A549 (cell line): ENCODE measurements at regions not wholly inside any gene's neighbourhood (a gene's known extent, or its start where the extent isn't known, plus 50 kb on each side); places are given as distances from the start of the nearest gene placed in this dataset.

Experiments used
- ATAC-seq, 2 experiments: fragments of 200-7000 bp in 1 of 2; fragments of >200 bp in 1 of 2; cut with Nextera tagmentation in 1 of 2; cut with Tn5 transposase in 1 of 2; 3 replicates each; pipeline versions ENCODE4 v1.8.0 to v1.9.1; 2018 to 2020; ENCODE audit warnings: mild to moderate bottlenecking in 1 of 2, moderate library complexity in 1 of 2
- CTCF ChIA-PET: fragments of 300-600 bp; sonication (Branson Sonifier 250); formaldehyde crosslinking; extraction: SDS; loops from one replicate; lab custom pipeline; 2021; ENCODE audit warnings: antibody characterized with exemption, inconsistent platforms; lab: Yijun Ruan, JAX
- POLR2A ChIA-PET: fragments of 350-600 bp; formaldehyde crosslinking; extraction: SDS; loops from one replicate; lab custom pipeline; 2021; ENCODE audit warnings: antibody characterized with exemption, inconsistent platforms; lab: Yijun Ruan, JAX
- DNase-seq, 2 experiments: peaks; one replicate each; pipeline versions ENCODE4 v3.0.0 to v3.0.0-alpha.2; 2011 to 2016; ENCODE audit warnings: low read depth in 1 of 2, low spot score in 1 of 2
- FAIRE-seq: peaks from 2 replicates; lab custom pipeline; 2011; peaks lifted over from hg19 to GRCh38; lab: Jason Lieb, UNC
- H3K27ac ChIP-seq, 2 experiments: fragments of >200 bp; sonication (Bioruptor Twin); formaldehyde crosslinking; 3 replicates each; pipeline ENCODE4 v1.5.1; 2016 to 2017
- H3K4me1 ChIP-seq: fragments of >200 bp; sonication (Bioruptor Twin); formaldehyde crosslinking; 3 replicates; pipeline ENCODE4 v1.6.1; 2016
- H3K4me2 ChIP-seq: fragments of >200 bp; sonication (Bioruptor Twin); formaldehyde crosslinking; 3 replicates; pipeline ENCODE4 v1.6.1; 2016
- H3K4me3 ChIP-seq: fragments of >200 bp; sonication (Bioruptor Twin); formaldehyde crosslinking; 3 replicates; pipeline ENCODE4 v1.5.1; 2016
- H3K9me3 ChIP-seq: fragments of >200 bp; sonication (Bioruptor Twin); formaldehyde crosslinking; 3 replicates; pipeline ENCODE4 v1.6.1; 2016
- CBX2 ChIP-seq: fragments of 200-600 bp; sonication (generic); IDR thresholded peaks from 2 replicates; pipeline ENCODE4 v1.6.1; 2016; ENCODE audit warnings: low read depth, mild to moderate bottlenecking, borderline replicate concordance
- CEBPB ChIP-seq, 2 experiments: fragments of >200 bp in 1 of 2; sonication (Bioruptor Twin) in 1 of 2; formaldehyde crosslinking in 1 of 2; IDR thresholded peaks; 2 replicates each; pipeline ENCODE4 v1.6.1; 2012 to 2016
- CHD2 ChIP-seq: fragments of 150-350 bp; IDR thresholded peaks from 2 replicates; pipeline ENCODE4 v1.6.1; 2014; ENCODE audit warnings: low read length; ENCODE audit not compliant: partially characterized antibody
- EHMT2 ChIP-seq: fragments of 200-600 bp; sonication (generic); IDR thresholded peaks from 2 replicates; pipeline ENCODE4 v1.6.1; 2016; ENCODE audit warnings: antibody characterized with exemption, low read depth, mild to moderate bottlenecking, moderate library complexity
- EP300 ChIP-seq, 2 experiments: fragments of >200 bp; sonication (Bioruptor Twin); formaldehyde crosslinking; IDR thresholded peaks; 2 replicates in 1 of 2; 3 replicates in 1 of 2; pipeline ENCODE4 v1.6.1; 2016 to 2017
- FOSB ChIP-seq: fragments of 250-450 bp; sonication (Bioruptor Pico); IDR thresholded peaks from 2 replicates; pipeline ENCODE4 v1.5.0; 2020; ENCODE audit warnings: mild to moderate bottlenecking, moderate library complexity
- FOXS1 ChIP-seq: fragments of 250-450 bp; sonication (Bioruptor Pico); IDR thresholded peaks from 2 replicates; pipeline ENCODE4 v1.5.0; 2020; ENCODE audit warnings: mild to moderate bottlenecking, moderate library complexity
- HOXB13 ChIP-seq: fragments of 250-450 bp; sonication (Bioruptor Pico); IDR thresholded peaks from 2 replicates; pipeline ENCODE4 v1.5.0; 2020; ENCODE audit warnings: low read depth, mild to moderate bottlenecking, moderate library complexity
- JUN ChIP-seq, 2 experiments: fragments of >200 bp; sonication (Bioruptor Twin); formaldehyde crosslinking; IDR thresholded peaks; 2 replicates in 1 of 2; 3 replicates in 1 of 2; pipeline ENCODE4 v1.6.1; 2016 to 2017
- KDM1A ChIP-seq: fragments of 200-600 bp; sonication (generic); IDR thresholded peaks from 2 replicates; pipeline ENCODE4 v1.6.1; 2016; ENCODE audit warnings: low read depth, mild to moderate bottlenecking
- NPAS2 ChIP-seq: fragments of 250-450 bp; sonication (Bioruptor Pico); IDR thresholded peaks from 2 replicates; pipeline ENCODE4 v1.8.0; 2022; ENCODE audit warnings: mild to moderate bottlenecking, moderate library complexity, borderline replicate concordance
- NR3C1 ChIP-seq: fragments of >200 bp; sonication (Bioruptor Twin); formaldehyde crosslinking; IDR thresholded peaks from 3 replicates; pipeline ENCODE4 v1.6.1; 2017
- PHF8 ChIP-seq: fragments of 200-600 bp; sonication (generic); IDR thresholded peaks from 2 replicates; pipeline ENCODE4 v1.6.1; 2016; ENCODE audit warnings: low read depth, mild to moderate bottlenecking, antibody characterized with exemption, moderate library complexity, borderline replicate concordance
- POLR2A ChIP-seq: IDR thresholded peaks from 2 replicates; pipeline ENCODE4 v1.6.1; 2012; ENCODE audit warnings: mild to moderate bottlenecking, low read length
- POLR2AphosphoS2 ChIP-seq: conservative IDR thresholded peaks from 2 replicates; pipeline ENCODE4 v1.6.1; 2012; ENCODE audit warnings: low read length, improper control_type of control experiment, inconsistent platforms
- RAD21 ChIP-seq, 2 experiments: fragments of >200 bp in 1 of 2; sonication (Bioruptor Twin) in 1 of 2; formaldehyde crosslinking in 1 of 2; IDR thresholded peaks in 1 of 2; conservative IDR thresholded peaks in 1 of 2; 2 replicates in 1 of 2; 3 replicates in 1 of 2; pipeline ENCODE4 v1.6.1; 2012 to 2018; ENCODE audit warnings: inconsistent platforms in 1 of 2
- RARB ChIP-seq: fragments of 250-450 bp; sonication (Bioruptor Pico); IDR thresholded peaks from 2 replicates; pipeline ENCODE4 v1.8.0; 2021; ENCODE audit warnings: mild to moderate bottlenecking, moderate library complexity
- SMC3 ChIP-seq: fragments of >200 bp; sonication (Bioruptor Twin); formaldehyde crosslinking; IDR thresholded peaks from 3 replicates; pipeline ENCODE4 v1.6.1; 2018; ENCODE audit warnings: inconsistent platforms
- TFCP2L1 ChIP-seq: fragments of 250-450 bp; sonication (Bioruptor Pico); IDR thresholded peaks from 2 replicates; pipeline ENCODE4 v1.5.0; 2021; ENCODE audit warnings: mild to moderate bottlenecking
- WGBS: methylation state at CpG from one replicate; pipeline ENCODE4 v1.1.6; 2017; ENCODE audit errors: missing lambda C conversion rate; 5-methylcytosine and 5-hydroxymethylcytosine counted together
- TF ChIP-seq, protein P1 (sequence below): fragments of >200 bp; sonication (Bioruptor Twin); formaldehyde crosslinking; IDR thresholded peaks from 2 replicates; pipeline ENCODE4 v1.6.1; 2016
- TF ChIP-seq, protein P2 (sequence below): fragments of 450-650 bp; IDR thresholded peaks from 2 replicates; pipeline ENCODE4 v1.6.1; 2014; ENCODE audit warnings: antibody characterized with exemption
- TF ChIP-seq, protein P3 (sequence below): fragments of 250-450 bp; sonication (Bioruptor Pico); IDR thresholded peaks from 2 replicates; pipeline ENCODE4 v1.5.0; 2021; ENCODE audit warnings: mild to moderate bottlenecking, moderate library complexity, borderline replicate concordance
- TF ChIP-seq, protein P4 (sequence below): fragments of 150-350 bp; IDR thresholded peaks from 2 replicates; pipeline ENCODE4 v1.6.1; 2014; ENCODE audit warnings: low read depth, mild to moderate bottlenecking, low read length

DNA sequence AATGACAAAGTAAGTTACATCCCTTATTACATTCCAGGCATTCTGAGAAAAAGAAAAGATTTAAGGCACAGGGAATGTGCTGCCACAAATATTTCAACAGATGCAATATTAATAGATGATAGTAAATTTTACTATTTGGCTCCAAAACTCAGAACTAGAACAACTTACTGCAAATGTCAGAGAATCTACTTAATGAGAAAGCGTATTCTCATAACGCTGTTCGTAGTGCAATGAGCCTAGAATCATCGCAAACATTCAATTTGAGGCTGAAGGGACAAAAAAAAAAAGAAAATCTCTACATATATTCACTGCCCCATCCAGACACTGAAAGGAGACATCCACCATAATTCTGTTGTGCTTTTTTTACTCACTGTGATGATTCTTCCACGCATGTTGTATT lies 272.1 kb upstream of the DOK6 start:
- ATAC-seq (no peak), FAIRE-seq (no peak), DNase-seq (no peak)
- no peak overlapping the region for H3K4me3 ChIP-seq
- POLR2A ChIA-PET, result no interaction called here
- H3K9me3 ChIP-seq, result no peaks in the 10 kb centered on the region
- 13% methylated on average over 5 of the region's 5 CpGs for WGBS
- TF ChIP-seq JUN (IDR thresholded peaks at IDR 0.05), result no peak
- no peak for TF ChIP-seq FOXS1 (CRISPR knock-in tag)
- TF ChIP-seq EHMT2, result no peak
- no peak for TF ChIP-seq NPAS2 (CRISPR knock-in tag)
- TF ChIP-seq, protein P1, sequence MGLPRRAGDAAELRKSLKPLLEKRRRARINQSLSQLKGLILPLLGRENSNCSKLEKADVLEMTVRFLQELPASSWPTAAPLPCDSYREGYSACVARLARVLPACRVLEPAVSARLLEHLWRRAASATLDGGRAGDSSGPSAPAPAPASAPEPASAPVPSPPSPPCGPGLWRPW, result no peak
- no peak for TF ChIP-seq RAD21 (conservative IDR thresholded peaks at IDR 0.05 in 1 of 2, IDR thresholded peaks at IDR 0.05 in 1 of 2)
- no peak for TF ChIP-seq RARB
- no peak for TF ChIP-seq FOSB (CRISPR knock-in tag)
- no peak for TF ChIP-seq CHD2
- TF ChIP-seq HOXB13 (CRISPR knock-in tag), result no peak
- no peak for TF ChIP-seq NR3C1
- no peak for TF ChIP-seq CBX2
- TF ChIP-seq CEBPB (IDR thresholded peaks at IDR 0.05), result no peak
- no peak for TF ChIP-seq EP300 (IDR thresholded peaks at IDR 0.05)
- no peak for TF ChIP-seq SMC3
- no peak for TF ChIP-seq POLR2AphosphoS2
- no peak for TF ChIP-seq KDM1A
- no peak for TF ChIP-seq POLR2A
- TF ChIP-seq, all 56 proteins: peak for 0
- no peak overlapping the region for H3K27ac ChIP-seq
- CTCF ChIA-PET, result interaction anchor here (0.6 kb wide), 1 partner anchor 1856 kb away, joined by 3 read pairs; no protein-coding TSS in a partner anchor
- no peaks in the 10 kb centered on the region for H3K4me1 ChIP-seq
- H3K4me2 ChIP-seq, result no peak overlapping the region

DNA sequence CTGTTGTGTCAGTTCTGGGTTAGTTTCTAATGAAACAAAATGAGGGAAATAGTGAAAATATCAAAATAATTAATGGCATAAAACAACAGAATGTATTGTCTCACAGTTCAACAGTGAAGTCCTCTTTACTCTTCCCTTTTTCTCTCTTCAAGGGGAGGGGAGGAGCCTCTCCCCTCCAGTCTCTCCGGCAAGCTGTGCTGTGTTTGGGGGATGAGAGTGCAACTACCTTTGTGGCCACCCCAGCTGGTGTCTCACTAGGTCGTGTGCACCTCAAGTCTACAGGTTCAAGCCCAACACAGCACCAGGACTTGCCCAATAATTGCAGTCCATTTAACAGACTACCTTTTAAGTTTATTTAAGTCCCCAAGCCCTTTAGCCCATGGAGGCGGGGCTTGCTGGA lies 271.7 kb upstream of the DOK6 start:
- DNase-seq, result no peak
- ChIA-PET CTCF (interaction anchor here (0.6 kb wide), 1 partner anchor 1856 kb away, joined by 3 read pairs; no protein-coding TSS in a partner anchor), POLR2A (no interaction called here)
- Histone ChIP-seq H3K9me3 (no peaks in the 10 kb centered on the region), H3K27ac (no peak overlapping the region), H3K4me2 (no peak overlapping the region), H3K4me1 (no peaks in the 10 kb centered on the region), H3K4me3 (no peak overlapping the region)
- FAIRE-seq, result no peak
- TF ChIP-seq, protein P2, sequence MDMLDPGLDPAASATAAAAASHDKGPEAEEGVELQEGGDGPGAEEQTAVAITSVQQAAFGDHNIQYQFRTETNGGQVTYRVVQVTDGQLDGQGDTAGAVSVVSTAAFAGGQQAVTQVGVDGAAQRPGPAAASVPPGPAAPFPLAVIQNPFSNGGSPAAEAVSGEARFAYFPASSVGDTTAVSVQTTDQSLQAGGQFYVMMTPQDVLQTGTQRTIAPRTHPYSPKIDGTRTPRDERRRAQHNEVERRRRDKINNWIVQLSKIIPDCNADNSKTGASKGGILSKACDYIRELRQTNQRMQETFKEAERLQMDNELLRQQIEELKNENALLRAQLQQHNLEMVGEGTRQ, result no peak
- TF ChIP-seq, protein P3, sequence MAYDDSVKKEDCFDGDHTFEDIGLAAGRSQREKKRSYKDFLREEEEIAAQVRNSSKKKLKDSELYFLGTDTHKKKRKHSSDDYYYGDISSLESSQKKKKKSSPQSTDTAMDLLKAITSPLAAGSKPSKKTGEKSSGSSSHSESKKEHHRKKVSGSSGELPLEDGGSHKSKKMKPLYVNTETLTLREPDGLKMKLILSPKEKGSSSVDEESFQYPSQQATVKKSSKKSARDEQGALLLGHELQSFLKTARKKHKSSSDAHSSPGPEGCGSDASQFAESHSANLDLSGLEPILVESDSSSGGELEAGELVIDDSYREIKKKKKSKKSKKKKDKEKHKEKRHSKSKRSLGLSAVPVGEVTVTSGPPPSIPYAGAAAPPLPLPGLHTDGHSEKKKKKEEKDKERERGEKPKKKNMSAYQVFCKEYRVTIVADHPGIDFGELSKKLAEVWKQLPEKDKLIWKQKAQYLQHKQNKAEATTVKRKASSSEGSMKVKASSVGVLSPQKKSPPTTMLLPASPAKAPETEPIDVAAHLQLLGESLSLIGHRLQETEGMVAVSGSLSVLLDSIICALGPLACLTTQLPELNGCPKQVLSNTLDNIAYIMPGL, result no peak
- TF ChIP-seq, protein P4, sequence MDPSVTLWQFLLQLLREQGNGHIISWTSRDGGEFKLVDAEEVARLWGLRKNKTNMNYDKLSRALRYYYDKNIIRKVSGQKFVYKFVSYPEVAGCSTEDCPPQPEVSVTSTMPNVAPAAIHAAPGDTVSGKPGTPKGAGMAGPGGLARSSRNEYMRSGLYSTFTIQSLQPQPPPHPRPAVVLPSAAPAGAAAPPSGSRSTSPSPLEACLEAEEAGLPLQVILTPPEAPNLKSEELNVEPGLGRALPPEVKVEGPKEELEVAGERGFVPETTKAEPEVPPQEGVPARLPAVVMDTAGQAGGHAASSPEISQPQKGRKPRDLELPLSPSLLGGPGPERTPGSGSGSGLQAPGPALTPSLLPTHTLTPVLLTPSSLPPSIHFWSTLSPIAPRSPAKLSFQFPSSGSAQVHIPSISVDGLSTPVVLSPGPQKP, result no peak
- TF ChIP-seq FOXS1 (CRISPR knock-in tag) (no peak), JUN (IDR thresholded peaks at IDR 0.05) (no peak), PHF8 (no peak), POLR2A (no peak), TFCP2L1 (CRISPR knock-in tag) (no peak)
- no peak for ATAC-seq
- 31% methylated on average over 3 of the region's 3 CpGs for WGBS
